Mucosa of descending colon (tissue), 3 donors: ENCODE measurements at regions not wholly inside any gene's neighbourhood (a gene's known extent, or its start where the extent isn't known, plus 50 kb on each side); places are given as distances from the start of the nearest gene placed in this dataset.

Experiments used
- ATAC-seq: fragments of 200-7000 bp; cut with Tn5 transposase; one replicate; pipeline ENCODE4 v1.9.1; 2020; ENCODE audit warnings: mild to moderate bottlenecking, moderate library complexity
- DNase-seq, 3 donors: peaks; one replicate each; pipeline ENCODE4 v3.0.0-alpha.2; 2020
- H3K36me3 ChIP-seq: fragments of 200-600 bp; one replicate; pipeline ENCODE4 v1.8.0; 2021; ENCODE audit warnings: low read depth, mild to moderate bottlenecking
- H3K4me1 ChIP-seq: fragments of 200-600 bp; one replicate; pipeline ENCODE4 v1.8.0; 2021; ENCODE audit warnings: low read depth, mild to moderate bottlenecking
- H3K4me3 ChIP-seq: fragments of 200-600 bp; one replicate; pipeline ENCODE4 v1.8.0; 2021; ENCODE audit warnings: mild to moderate bottlenecking
- H3K9me3 ChIP-seq: fragments of 200-600 bp; one replicate; pipeline ENCODE4 v1.8.0; 2021; ENCODE audit warnings: mild to moderate bottlenecking
- CTCF ChIP-seq: fragments of 200-600 bp; IDR thresholded peaks from one replicate; pipeline ENCODE4 v1.8.0; 2022; ENCODE audit warnings: antibody characterized with exemption, mild to moderate bottlenecking
- intact Hi-C, 2 donors: fragments of 100-400 bp; cut with DNase I in 1 of 2; cut with micrococcal nuclease in 1 of 2; formaldehyde crosslinking; loops; one replicate each; pipeline versions ENCODE4 v1.11.0 to v1.11.1; 2022; cut with DNase I, micrococcal nuclease
- donor health status: DM: no; HTN: no; CAD: no; lungs with moderate emphysema.
- donor health status: DM: no; HTN: no; CAD: no.
- donor health status: DM: no; HTN: yes; CAD: no.

- ATAC-seq (no peak), DNase-seq (no peak)
- no peak overlapping the region for H3K4me3 ChIP-seq
- H3K36me3 ChIP-seq = no peaks in the 10 kb centered on the region
- no peaks in the 10 kb centered on the region for H3K9me3 ChIP-seq
- no peak for TF ChIP-seq CTCF
- intact Hi-C loops = no loop called here
- H3K4me1 ChIP-seq = no peaks in the 10 kb centered on the region
These were observed 211.9 kb upstream of the CLINT1 start for GRCh38 chr5:158070859-158071258.

GRCh38 chr5:158069838-158070237 lies 210.9 kb upstream of the CLINT1 start:
- no peak for DNase-seq
- no peak for ATAC-seq
- Histone ChIP-seq H3K4me1 (no peaks in the 10 kb centered on the region), H3K4me3 (no peak overlapping the region), H3K36me3 (no peaks in the 10 kb centered on the region), H3K9me3 (no peaks in the 10 kb centered on the region)
- intact Hi-C loops = no loop called here
- no peak for TF ChIP-seq CTCF

DNA sequence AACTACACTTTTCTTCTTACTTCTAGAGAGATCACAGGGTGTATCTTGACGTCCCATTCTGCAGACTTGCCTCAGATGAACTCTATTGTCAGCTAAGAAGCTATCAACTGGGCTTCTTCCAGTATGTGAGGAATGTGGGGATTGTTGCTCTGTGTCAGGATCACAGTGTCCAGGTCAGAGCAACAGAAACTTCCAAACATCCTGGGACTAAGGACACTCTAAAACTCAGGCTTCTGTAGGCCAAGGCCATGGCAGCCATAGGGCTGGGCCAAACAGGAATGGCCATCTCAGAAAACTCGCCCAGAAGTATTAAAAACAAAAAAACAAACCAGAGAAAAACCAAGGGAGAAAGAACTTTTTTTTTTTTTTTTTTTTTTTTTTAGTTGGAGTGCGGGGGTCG lies 210.0 kb upstream of the CLINT1 start:
- Histone ChIP-seq H3K9me3 (no peaks in the 10 kb centered on the region), H3K36me3 (no peaks in the 10 kb centered on the region), H3K4me3 (no peak overlapping the region), H3K4me1 (no peaks in the 10 kb centered on the region)
- ATAC-seq = no peak
- intact Hi-C loops = no loop called here
- no peak for TF ChIP-seq CTCF
- no peak for DNase-seq

GRCh38 chr5:158066076-158066475 lies 207.1 kb upstream of the CLINT1 start:
- no peak for TF ChIP-seq CTCF
- intact Hi-C loops = no loop called here
- H3K4me3 ChIP-seq = no peak overlapping the region
- no peaks in the 10 kb centered on the region for H3K36me3 ChIP-seq
- no peak for ATAC-seq
- no peaks in the 10 kb centered on the region for H3K9me3 ChIP-seq
- DNase-seq = no peak
- H3K4me1 ChIP-seq = no peaks in the 10 kb centered on the region

- no peaks in the 10 kb centered on the region for H3K36me3 ChIP-seq
- TF ChIP-seq CTCF = no peak
- intact Hi-C loops = no loop called here
These were observed 205.6 kb upstream of the CLINT1 start for GRCh38 chr5:158064334-158065123.

More at GRCh38 chr5:158064334-158065123, 205.6 kb upstream of the CLINT1 start:
- ATAC-seq (no peak), DNase-seq (no peak)
- Histone ChIP-seq H3K9me3 (no peaks in the 10 kb centered on the region), H3K4me3 (no peak overlapping the region), H3K4me1 (no peaks in the 10 kb centered on the region)
